AG09309 (cell line): ENCODE measurements at regions not wholly inside any gene's neighbourhood (a gene's known extent, or its start where the extent isn't known, plus 50 kb on each side); places are given as distances from the start of the nearest gene placed in this dataset.
"Not testable (repeated sequence)": the region's sequence is repeated elsewhere in the genome, so short reads cannot be mapped to it uniquely, and the experiment has no call there.

ENCODE experiments used
- DNase-seq: peaks from one replicate; pipeline ENCODE4 v3.0.0-alpha.2; 2010; ENCODE audit warnings: low read depth
- H3K4me3 ChIP-seq: 2 replicates; pipeline ENCODE4 v1.5.1; 2011; ENCODE audit warnings: mild to moderate bottlenecking, low read depth, low read length, moderate library complexity; ENCODE audit not compliant: control insufficient read depth
- CTCF ChIP-seq: IDR thresholded peaks from 2 replicates; pipeline ENCODE4 v1.5.1; 2011; ENCODE audit warnings: mild to moderate bottlenecking, low read depth, low read length, inconsistent platforms; ENCODE audit not compliant: insufficient read depth, control insufficient read depth; ENCODE audit errors: missing control alignments

- no peak for DNase-seq
- H3K4me3 ChIP-seq, result no peak overlapping the region
- no peak for TF ChIP-seq CTCF
Measured at GRCh38 chr3:165503346-165503745, 307.2 kb upstream of the SLITRK3 start.

GRCh38 chr3:165502707-165503106 is 306.5 kb upstream of the SLITRK3 start:
- no peak for DNase-seq

DNA sequence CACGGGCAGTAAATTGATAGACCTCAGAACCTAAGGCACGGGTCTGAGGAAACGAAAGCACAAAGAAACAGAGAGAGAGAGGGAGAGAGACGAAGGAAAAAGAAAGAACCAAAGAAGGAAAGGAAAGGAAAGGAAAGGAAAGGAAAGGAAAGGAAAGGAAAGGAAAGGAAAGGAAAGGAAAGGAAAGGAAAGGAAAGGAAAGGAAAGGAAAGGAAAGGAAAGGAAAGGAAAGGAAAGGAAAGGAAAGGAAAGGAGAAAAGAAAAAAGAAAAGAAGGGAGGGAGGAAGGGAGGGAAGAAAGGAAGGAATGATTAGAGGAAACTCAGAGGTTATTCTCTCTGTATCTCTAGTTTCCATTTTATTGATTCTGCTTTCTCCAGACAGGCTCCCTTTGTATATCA is 302.6 kb upstream of the SLITRK3 start:
- DNase-seq, H3K4me3 ChIP-seq: not testable (repeated sequence)

More at GRCh38 chr3:165502707-165503106, 306.5 kb upstream of the SLITRK3 start:
- TF ChIP-seq CTCF, result no peak
- no peak overlapping the region for H3K4me3 ChIP-seq

- DNase-seq, result no peak
- no peak overlapping the region for H3K4me3 ChIP-seq
- no peak for TF ChIP-seq CTCF
Measured at GRCh38 chr3:165491487-165491886, 295.3 kb upstream of the SLITRK3 start.

GRCh38 chr3:165476399-165477060 is 280.3 kb upstream of the SLITRK3 start:
- TF ChIP-seq CTCF, result no peak
- no peak overlapping the region for H3K4me3 ChIP-seq
- DNase-seq, result no peak

DNA sequence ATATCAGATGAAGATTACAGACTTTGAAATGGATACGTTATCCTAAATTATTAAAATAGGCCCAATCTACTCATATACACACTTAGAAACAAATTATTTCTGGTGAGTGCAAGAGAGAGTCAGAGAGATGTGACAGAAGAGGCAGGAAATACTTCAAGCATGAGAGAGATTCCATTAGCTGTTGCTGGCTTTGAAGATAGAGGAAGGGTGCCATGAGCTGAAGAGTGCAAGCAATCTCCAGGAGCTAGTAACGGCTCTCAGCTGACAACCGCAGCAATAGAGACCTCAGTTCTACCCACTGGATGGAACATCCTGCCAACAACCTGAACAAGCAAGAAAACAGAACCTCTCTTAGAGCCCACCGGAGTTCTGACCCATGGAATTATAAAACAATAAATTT is 270.7 kb upstream of the SLITRK3 start:
- no peak overlapping the region for H3K4me3 ChIP-seq
- no peak for TF ChIP-seq CTCF
- DNase-seq, result no peak

DNA sequence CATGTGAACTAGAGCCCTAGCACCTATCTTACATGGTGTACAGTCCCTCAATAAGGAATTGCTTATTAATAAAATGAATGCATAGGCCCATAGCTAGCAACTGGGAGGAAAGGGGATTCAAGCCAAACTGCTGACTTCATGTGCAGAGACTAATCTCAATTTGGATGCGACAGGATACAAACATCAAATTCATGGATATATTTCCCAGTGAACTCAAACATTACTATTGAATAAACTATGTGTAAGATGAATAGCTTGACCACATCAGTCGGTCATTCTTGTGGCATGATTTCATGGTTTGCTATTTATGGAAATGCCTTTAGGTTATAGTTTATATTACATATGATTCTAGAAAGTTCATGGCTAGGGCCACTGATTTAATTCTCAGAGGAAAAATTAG is 268.6 kb upstream of the SLITRK3 start:
- no peak for TF ChIP-seq CTCF
- no peak for DNase-seq

More for the DNA sequence above, 268.6 kb upstream of the SLITRK3 start:
- H3K4me3 ChIP-seq, result no peak overlapping the region
